Liver (tissue), 8 donors: ENCODE measurements at regions not wholly inside any gene's neighbourhood (a gene's known extent, or its start where the extent isn't known, plus 50 kb on each side); places are given as distances from the start of the nearest gene placed in this dataset.

ENCODE experiments used
- DNase-seq: peaks from one replicate; pipeline ENCODE4 v3.0.0-alpha.2; 2017; ENCODE audit warnings: low spot score
- H3K27ac ChIP-seq, 2 donors: one replicate each; pipeline ENCODE4 v1.7.0; 2013; ENCODE audit warnings: inconsistent platforms in 2 of 2, low read length in 2 of 2, control low read depth in 1 of 2, low read depth in 1 of 2, mild to moderate bottlenecking in 1 of 2
- H3K27me3 ChIP-seq, 4 donors: one replicate each; pipeline versions ENCODE4 v1.6.1 to v1.7.0; 2013; ENCODE audit warnings: low read length in 3 of 4, inconsistent platforms in 1 of 4, mild to moderate bottlenecking in 1 of 4, moderate library complexity in 1 of 4; ENCODE audit not compliant: control insufficient read depth in 4 of 4, insufficient read depth in 4 of 4
- H3K36me3 ChIP-seq, 4 donors: one replicate each; pipeline versions ENCODE4 v1.6.1 to v1.7.0; 2013; ENCODE audit warnings: low read length in 3 of 4, mild to moderate bottlenecking in 3 of 4, low read depth in 1 of 4, moderate library complexity in 1 of 4; ENCODE audit not compliant: control insufficient read depth in 4 of 4, insufficient read depth in 3 of 4
- H3K4me1 ChIP-seq, 4 donors: one replicate each; pipeline versions ENCODE4 v1.6.1 to v1.7.0; 2013; ENCODE audit warnings: low read length in 3 of 4, mild to moderate bottlenecking in 3 of 4, moderate library complexity in 1 of 4; ENCODE audit not compliant: control insufficient read depth in 4 of 4, insufficient read depth in 4 of 4
- H3K4me3 ChIP-seq, 3 donors: one replicate each; pipeline versions ENCODE4 v1.6.1 to v1.7.0; 2013; ENCODE audit warnings: low read length in 3 of 3, control low read depth in 1 of 3, low read depth in 1 of 3, mild to moderate bottlenecking in 1 of 3
- H3K9ac ChIP-seq, 2 donors: one replicate each; pipeline ENCODE4 v1.7.0; 2013; ENCODE audit warnings: low read length in 2 of 2, mild to moderate bottlenecking in 2 of 2, moderate library complexity in 2 of 2, control low read depth in 1 of 2, low read depth in 1 of 2
- H3K9me3 ChIP-seq, 4 donors: one replicate each; pipeline versions ENCODE4 v1.6.1 to v1.7.0; 2013; ENCODE audit warnings: low read length in 3 of 4; ENCODE audit not compliant: control insufficient read depth in 4 of 4
- ATF3 ChIP-seq: IDR thresholded peaks from 2 replicates; pipeline ENCODE4 v1.6.1; 2016; ENCODE audit warnings: antibody characterized with exemption
- EGR1 ChIP-seq, 2 donors: IDR thresholded peaks; 2 replicates each; pipeline ENCODE4 v1.6.1; 2016 to 2018; ENCODE audit warnings: antibody characterized with exemption in 2 of 2, low read depth in 2 of 2
- FOXA1 ChIP-seq: IDR thresholded peaks from 2 replicates; pipeline ENCODE4 v1.6.1; 2016; ENCODE audit warnings: antibody characterized with exemption
- FOXA2 ChIP-seq: IDR thresholded peaks from 2 replicates; pipeline ENCODE4 v1.6.1; 2016; ENCODE audit warnings: antibody characterized with exemption
- GABPA ChIP-seq, 2 donors: IDR thresholded peaks in 1 of 2; conservative IDR thresholded peaks in 1 of 2; 2 replicates each; pipeline ENCODE4 v1.6.1; 2016; ENCODE audit warnings: antibody characterized with exemption in 2 of 2, mild to moderate bottlenecking in 1 of 2, moderate library complexity in 1 of 2
- HNF4A ChIP-seq, 2 donors: conservative IDR thresholded peaks; 2 replicates each; pipeline ENCODE4 v1.6.1; 2016; ENCODE audit warnings: antibody characterized with exemption in 2 of 2, mild to moderate bottlenecking in 2 of 2
- HNF4G ChIP-seq: IDR thresholded peaks from 2 replicates; pipeline ENCODE4 v1.6.1; 2016; ENCODE audit warnings: antibody characterized with exemption
- JUND ChIP-seq, 2 donors: IDR thresholded peaks; 2 replicates each; pipeline ENCODE4 v1.6.1; 2016; ENCODE audit warnings: antibody characterized with exemption in 2 of 2
- MAX ChIP-seq: IDR thresholded peaks from 2 replicates; pipeline ENCODE4 v1.6.1; 2016; ENCODE audit warnings: antibody characterized with exemption
- NR2F2 ChIP-seq: IDR thresholded peaks from 2 replicates; pipeline ENCODE4 v1.6.1; 2016; ENCODE audit warnings: antibody characterized with exemption
- RAD21 ChIP-seq, 2 donors: IDR thresholded peaks; 2 replicates each; pipeline ENCODE4 v1.6.1; 2016; ENCODE audit warnings: antibody characterized with exemption in 2 of 2, mild to moderate bottlenecking in 2 of 2
- REST ChIP-seq: IDR thresholded peaks from 2 replicates; pipeline ENCODE4 v1.6.1; 2016; ENCODE audit warnings: antibody characterized with exemption, mild to moderate bottlenecking
- RXRA ChIP-seq, 2 donors: IDR thresholded peaks; 2 replicates each; pipeline ENCODE4 v1.6.1; 2017 to 2018; ENCODE audit warnings: antibody characterized with exemption in 2 of 2, mild to moderate bottlenecking in 1 of 2
- SP1 ChIP-seq: IDR thresholded peaks from 2 replicates; pipeline ENCODE4 v1.6.1; 2018; ENCODE audit warnings: antibody characterized with exemption, mild to moderate bottlenecking
- TAF1 ChIP-seq: conservative IDR thresholded peaks from 2 replicates; pipeline ENCODE4 v1.6.1; 2016; ENCODE audit warnings: antibody characterized with exemption, mild to moderate bottlenecking
- YY1 ChIP-seq: IDR thresholded peaks from 2 replicates; pipeline ENCODE4 v1.6.1; 2016; ENCODE audit warnings: antibody characterized with exemption, mild to moderate bottlenecking
- ZBTB33 ChIP-seq: IDR thresholded peaks from 2 replicates; pipeline ENCODE4 v1.6.1; 2016; ENCODE audit warnings: antibody characterized with exemption
- WGBS: extraction: QIAGEN DNeasy Blood & Tissue Kit; methylation state at CpG from one replicate; pipeline ENCODE4 v1.1.7; 2013; 5-methylcytosine and 5-hydroxymethylcytosine counted together
- TF ChIP-seq, protein P1 (sequence below): fragments of 150-350 bp; IDR thresholded peaks from 2 replicates; pipeline ENCODE4 v1.5.1; 2017; ENCODE audit warnings: improper control_type of control experiment, low read depth, low read length; ENCODE audit not compliant: missing input control
- donor health status: healthy.
- donor health status: healthy.
- donor health status: healthy.
- donor health status: healthy.
- donor health status: healthy.

- TF ChIP-seq, protein P1, sequence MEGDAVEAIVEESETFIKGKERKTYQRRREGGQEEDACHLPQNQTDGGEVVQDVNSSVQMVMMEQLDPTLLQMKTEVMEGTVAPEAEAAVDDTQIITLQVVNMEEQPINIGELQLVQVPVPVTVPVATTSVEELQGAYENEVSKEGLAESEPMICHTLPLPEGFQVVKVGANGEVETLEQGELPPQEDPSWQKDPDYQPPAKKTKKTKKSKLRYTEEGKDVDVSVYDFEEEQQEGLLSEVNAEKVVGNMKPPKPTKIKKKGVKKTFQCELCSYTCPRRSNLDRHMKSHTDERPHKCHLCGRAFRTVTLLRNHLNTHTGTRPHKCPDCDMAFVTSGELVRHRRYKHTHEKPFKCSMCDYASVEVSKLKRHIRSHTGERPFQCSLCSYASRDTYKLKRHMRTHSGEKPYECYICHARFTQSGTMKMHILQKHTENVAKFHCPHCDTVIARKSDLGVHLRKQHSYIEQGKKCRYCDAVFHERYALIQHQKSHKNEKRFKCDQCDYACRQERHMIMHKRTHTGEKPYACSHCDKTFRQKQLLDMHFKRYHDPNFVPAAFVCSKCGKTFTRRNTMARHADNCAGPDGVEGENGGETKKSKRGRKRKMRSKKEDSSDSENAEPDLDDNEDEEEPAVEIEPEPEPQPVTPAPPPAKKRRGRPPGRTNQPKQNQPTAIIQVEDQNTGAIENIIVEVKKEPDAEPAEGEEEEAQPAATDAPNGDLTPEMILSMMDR = no peak
- TF ChIP-seq JUND (IDR thresholded peaks at IDR 0.05) = no peak
- no peak for TF ChIP-seq NR2F2
These were observed 1067.0 kb upstream of the FANCL start (continued) for GRCh38 chr2:59308108-59308507.

DNA sequence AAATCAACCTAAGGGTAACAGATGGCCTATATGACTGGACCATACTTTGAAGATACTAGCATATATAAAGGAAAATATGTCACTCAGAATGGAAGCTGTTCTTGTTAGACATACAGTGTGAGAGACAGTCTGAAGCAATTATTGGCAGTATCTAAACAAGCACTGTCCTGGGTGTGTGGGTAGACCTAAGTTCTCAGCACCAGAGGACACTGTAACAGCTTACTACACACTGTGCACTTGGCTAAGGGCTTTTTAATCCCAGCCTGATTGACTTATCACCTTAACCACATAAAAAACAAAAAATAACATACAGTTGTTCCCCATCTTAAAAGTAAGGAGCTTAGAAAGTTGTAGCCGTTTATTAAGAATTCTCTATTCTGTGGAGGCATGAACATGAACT lies 1066.1 kb upstream of the FANCL start:
- Histone ChIP-seq H3K9me3 (no peaks in the 10 kb centered on the region), H3K9ac (no peak overlapping the region), H3K27me3 (peaks cover 0 to 3% (median 0%) of the 10 kb centered on the region in 4 donors), H3K27ac (no peak overlapping the region), H3K4me3 (no peak overlapping the region), H3K4me1 (no peaks in the 10 kb centered on the region), H3K36me3 (no peaks in the 10 kb centered on the region)
- no peak for TF ChIP-seq MAX
- no peak for TF ChIP-seq REST
- no peak for TF ChIP-seq TAF1
- no peak for TF ChIP-seq GABPA (IDR thresholded peaks at IDR 0.05 in 1 of 2, conservative IDR thresholded peaks at IDR 0.05 in 1 of 2)
- TF ChIP-seq SP1 = no peak
- no peak for TF ChIP-seq ZBTB33
- TF ChIP-seq EGR1 (IDR thresholded peaks at IDR 0.05; ENCODE audit: low read depth in 2 of 2) = no peak
- TF ChIP-seq HNF4A (conservative IDR thresholded peaks at IDR 0.05) = no peak
- no peak for TF ChIP-seq FOXA2
- no peak for TF ChIP-seq RXRA (IDR thresholded peaks at IDR 0.05)
- TF ChIP-seq JUND (IDR thresholded peaks at IDR 0.05) = no peak
- TF ChIP-seq RAD21 (IDR thresholded peaks at IDR 0.05) = no peak
- TF ChIP-seq, protein P1 = no peak
- TF ChIP-seq ATF3 = no peak
- no peak for TF ChIP-seq NR2F2
- no peak for TF ChIP-seq HNF4G
- no peak for TF ChIP-seq YY1
- TF ChIP-seq FOXA1 = no peak
- 67% methylated on average over 1 of the region's 1 CpG for WGBS
- no peak for DNase-seq
